Naive thymus-derived CD4-positive, alpha-beta T cell (primary cell): ENCODE measurements at regions not wholly inside any gene's neighbourhood (a gene's known extent, or its start where the extent isn't known, plus 50 kb on each side); places are given as distances from the start of the nearest gene placed in this dataset.

Experiments used
- ATAC-seq: fragments of 150-1000 bp; cut with Tn5 transposase; 2 replicates; pipeline ENCODE4 v1.10.0; 2021; ENCODE audit warnings: mild to moderate bottlenecking, moderate library complexity
- CTCF ChIA-PET: fragments of 350-600 bp; sonication (Branson Sonifier 250); formaldehyde crosslinking; loops from one replicate; lab custom pipeline; 2021; ENCODE audit warnings: antibody characterized with exemption; lab: Charles Lee
- POLR2A ChIA-PET: fragments of 350-600 bp; sonication (Branson Sonifier 250); formaldehyde crosslinking; loops from one replicate; lab custom pipeline; 2021; ENCODE audit warnings: antibody characterized with exemption, inconsistent platforms; lab: Charles Lee
- DNase-seq, 9 donors: peaks; one replicate each; pipeline versions ENCODE4 v3.0.0 to v3.0.0-alpha.2; 2020 to 2022; ENCODE audit warnings: mixed read lengths in 1 of 9
- H3K27ac ChIP-seq: one replicate; pipeline ENCODE4 v1.7.0; 2013; ENCODE audit warnings: mild to moderate bottlenecking, low read depth, low read length, moderate library complexity
- H3K27me3 ChIP-seq, 2 donors: one replicate each; pipeline ENCODE4 v1.7.0; 2013; ENCODE audit warnings: low read length in 2 of 2, mild to moderate bottlenecking in 2 of 2, moderate library complexity in 2 of 2; ENCODE audit not compliant: control insufficient read depth in 2 of 2, insufficient read depth in 2 of 2
- H3K36me3 ChIP-seq, 3 experiments: 1 replicate in 2 of 3; 2 replicates in 1 of 3; pipeline ENCODE4 v1.7.0; 2013; ENCODE audit warnings: low read length in 3 of 3, mild to moderate bottlenecking in 3 of 3, moderate library complexity in 1 of 3; ENCODE audit not compliant: insufficient read depth in 3 of 3, control insufficient read depth in 2 of 3
- H3K4me1 ChIP-seq, 2 donors: one replicate each; pipeline ENCODE4 v1.7.0; 2013; ENCODE audit warnings: low read length in 2 of 2, mild to moderate bottlenecking in 2 of 2, moderate library complexity in 1 of 2; ENCODE audit not compliant: control insufficient read depth in 2 of 2, insufficient read depth in 2 of 2
- H3K4me3 ChIP-seq: 2 replicates; pipeline ENCODE4 v1.7.0; 2013; ENCODE audit warnings: mild to moderate bottlenecking, low read length
- H3K9me3 ChIP-seq, 3 experiments: 1 replicate in 2 of 3; 2 replicates in 1 of 3; pipeline ENCODE4 v1.7.0; 2013; ENCODE audit warnings: low read length in 3 of 3; ENCODE audit not compliant: control insufficient read depth in 2 of 3
- H3K27ac Mint-ChIP-seq, 9 donors: one replicate each; pipeline ENCODE4 v1.8.0; 2020 to 2022; ENCODE audit warnings: mixed read lengths in 9 of 9, mild to moderate bottlenecking in 8 of 9, moderate library complexity in 5 of 9, inconsistent platforms in 2 of 9
- H3K27me3 Mint-ChIP-seq, 5 donors: one replicate each; pipeline ENCODE4 v1.8.0; 2021 to 2022; ENCODE audit warnings: mixed read lengths in 5 of 5, mild to moderate bottlenecking in 1 of 5
- H3K36me3 Mint-ChIP-seq, 5 donors: one replicate each; pipeline ENCODE4 v1.8.0; 2020 to 2022; ENCODE audit warnings: mixed read lengths in 5 of 5, mild to moderate bottlenecking in 3 of 5, inconsistent platforms in 1 of 5
- H3K4me1 Mint-ChIP-seq, 7 donors: one replicate each; pipeline ENCODE4 v1.8.0; 2020 to 2022; ENCODE audit warnings: mixed read lengths in 7 of 7, mild to moderate bottlenecking in 3 of 7, inconsistent platforms in 1 of 7
- H3K4me3 Mint-ChIP-seq, 10 donors: one replicate each; pipeline ENCODE4 v1.8.0; 2020 to 2022; ENCODE audit warnings: mild to moderate bottlenecking in 10 of 10, mixed read lengths in 10 of 10, moderate library complexity in 6 of 10, inconsistent platforms in 2 of 10
- H3K9me3 Mint-ChIP-seq, 11 donors: one replicate each; pipeline ENCODE4 v1.8.0; 2020 to 2022; ENCODE audit warnings: mixed read lengths in 11 of 11, mild to moderate bottlenecking in 4 of 11, inconsistent platforms in 1 of 11, moderate library complexity in 1 of 11
- intact Hi-C, 2 donors: fragments of 100-400 bp; cut with micrococcal nuclease; formaldehyde crosslinking; loops; one replicate each; pipeline ENCODE4 v1.15.1; 2023

DNA sequence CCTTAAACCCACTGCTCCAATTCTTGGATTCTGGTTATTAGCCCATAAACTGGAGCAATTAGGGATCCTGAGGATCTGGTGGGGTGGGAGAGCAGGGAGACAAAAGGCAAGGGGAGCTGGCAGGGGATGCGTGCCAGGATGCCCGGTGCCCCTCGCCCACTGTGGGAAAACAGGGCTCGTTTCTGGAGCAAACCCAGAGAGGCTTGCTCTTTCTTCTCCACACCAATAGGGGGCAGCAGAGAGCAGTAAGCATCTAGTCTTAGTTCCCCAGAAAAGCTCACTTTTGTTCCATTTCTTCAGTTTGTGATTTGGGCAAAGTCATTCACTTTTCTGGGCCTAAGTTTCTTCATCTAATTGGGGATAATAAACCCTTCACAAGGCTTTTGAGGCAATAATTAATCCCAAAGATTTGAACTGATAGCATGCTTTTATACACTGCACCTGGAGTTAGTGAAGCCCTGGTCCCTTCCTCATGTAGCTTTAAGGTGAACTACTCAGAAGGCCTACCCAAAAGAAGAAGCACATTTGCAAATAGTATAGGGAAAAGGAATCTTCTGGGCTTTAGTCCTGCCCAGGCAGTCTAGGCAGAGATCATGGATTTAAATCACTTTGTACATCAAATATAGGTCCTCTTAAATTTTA is 160.6 kb upstream of the USP24 start:
- Mint-ChIP-seq H3K9me3 (no peaks in the 10 kb centered on the region), H3K4me1 (peaks cover 1 to 14% (median 11%) of the 10 kb centered on the region in 7 donors), H3K27me3 (peaks cover 0 to 6% (median 0%) of the 10 kb centered on the region in 5 donors), H3K27ac (no peak overlapping the region), H3K4me3 (no peak overlapping the region), H3K36me3 (no peaks in the 10 kb centered on the region)
- CTCF ChIA-PET = interaction anchor here (1.0 kb wide), 1 partner anchor 63 kb away, joined by 4 read pairs; no protein-coding TSS in a partner anchor
- H3K36me3 ChIP-seq = no peaks in the 10 kb centered on the region
- no peaks in the 10 kb centered on the region for H3K9me3 ChIP-seq
- intact Hi-C loops = loop anchor here in 1 of 2 donors (10.0 kb wide), 1 partner anchor 1329 kb away; no protein-coding TSS in a partner anchor
- no peaks in the 10 kb centered on the region for H3K4me1 ChIP-seq
- H3K27me3 ChIP-seq = no peaks in the 10 kb centered on the region
- POLR2A ChIA-PET = no interaction called here
- peak in 5 of 9 donors; percentile 3 to 31 (median 20) for DNase-seq
- H3K4me3 ChIP-seq = no peak overlapping the region
- peak; percentile 46 for ATAC-seq
- H3K27ac ChIP-seq = no peak overlapping the region

DNA sequence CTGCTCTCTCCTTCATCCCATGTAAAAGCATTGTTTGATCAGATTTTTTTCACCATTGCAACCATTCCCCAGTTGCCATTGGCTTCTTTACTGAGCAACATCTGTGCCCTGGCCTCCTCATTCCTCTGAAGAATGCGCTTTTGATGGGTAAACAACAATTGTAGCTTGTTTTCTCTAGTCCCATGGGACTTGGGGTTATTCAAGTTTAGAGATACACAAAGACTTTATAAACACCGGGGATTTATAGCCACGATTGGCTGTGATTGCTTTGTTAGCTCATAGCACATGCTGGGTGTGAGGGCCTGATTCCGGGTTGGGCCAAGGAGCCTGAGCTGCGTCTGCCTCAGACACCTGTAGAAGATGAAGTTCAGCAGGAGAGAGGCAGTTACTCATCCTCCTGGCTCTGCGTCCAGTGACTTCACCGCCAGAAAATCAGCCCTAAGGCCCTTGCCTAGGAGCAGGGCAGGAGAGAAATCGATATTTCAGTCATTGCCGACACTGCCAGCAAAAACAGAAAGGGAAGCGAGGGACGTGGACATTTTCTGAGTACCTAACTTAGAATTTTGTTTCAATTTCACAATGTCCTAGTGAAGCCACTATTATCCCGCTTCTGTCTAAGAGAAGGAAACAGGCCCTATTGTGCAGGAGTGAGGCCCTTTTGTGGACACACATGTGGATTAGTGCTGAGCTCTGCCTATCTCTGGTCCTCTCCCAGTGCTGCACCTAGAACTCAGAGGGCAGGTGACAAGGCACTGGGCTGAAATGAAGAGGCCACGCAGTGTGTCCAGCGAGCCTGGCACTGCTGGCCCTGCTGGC is 159.8 kb upstream of the USP24 start:
- Mint-ChIP-seq H3K4me1 (peaks cover 1 to 14% (median 11%) of the 10 kb centered on the region in 7 donors), H3K4me3 (no peak overlapping the region), H3K36me3 (no peaks in the 10 kb centered on the region), H3K9me3 (peaks cover 0 to 3% (median 0%) of the 10 kb centered on the region in 11 donors), H3K27ac (no peak overlapping the region), H3K27me3 (peaks cover 0 to 11% (median 5%) of the 10 kb centered on the region in 5 donors)
- no peaks in the 10 kb centered on the region for H3K9me3 ChIP-seq
- no peak for ATAC-seq
- ChIA-PET CTCF (interaction anchor here (1.0 kb wide), 1 partner anchor 63 kb away, joined by 4 read pairs; no protein-coding TSS in a partner anchor), POLR2A (no interaction called here)
- H3K4me3 ChIP-seq = no peak overlapping the region
- H3K27me3 ChIP-seq = no peaks in the 10 kb centered on the region
- DNase-seq = no peak
- no peak overlapping the region for H3K27ac ChIP-seq
- intact Hi-C loops = loop anchor here in 1 of 2 donors (10.0 kb wide), 1 partner anchor 1330 kb away; no protein-coding TSS in a partner anchor
- H3K36me3 ChIP-seq = no peaks in the 10 kb centered on the region
- no peaks in the 10 kb centered on the region for H3K4me1 ChIP-seq

DNA sequence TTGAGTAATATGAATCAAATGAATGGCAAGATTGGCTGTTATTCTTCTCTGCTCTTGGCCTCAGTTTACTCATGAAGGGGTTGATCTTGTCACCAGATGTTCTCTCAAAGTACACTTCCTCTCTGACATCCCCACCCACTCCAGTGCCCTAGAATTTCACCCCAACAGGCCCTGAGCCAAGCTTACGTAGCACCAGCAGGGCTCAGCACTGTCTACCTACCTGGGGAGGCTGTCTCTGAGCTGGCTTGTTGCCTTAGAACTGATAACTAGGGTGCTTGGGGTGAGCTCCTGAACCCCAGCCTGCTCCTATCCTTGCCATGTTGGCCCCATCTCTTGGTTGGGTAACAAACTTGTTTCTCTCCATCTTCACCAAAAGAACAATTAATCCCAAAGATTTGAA is 159.1 kb upstream of the USP24 start:
- Histone ChIP-seq H3K9me3 (no peaks in the 10 kb centered on the region), H3K36me3 (no peaks in the 10 kb centered on the region), H3K4me1 (no peaks in the 10 kb centered on the region), H3K27ac (no peak overlapping the region), H3K27me3 (no peaks in the 10 kb centered on the region), H3K4me3 (no peak overlapping the region)
- ChIA-PET POLR2A (no interaction called here), CTCF (interaction anchor here (1.6 kb wide), 1 partner anchor 8 kb away, joined by 5 read pairs; no protein-coding TSS in a partner anchor)
- Mint-ChIP-seq H3K9me3 (peaks cover 0 to 7% (median 3%) of the 10 kb centered on the region in 11 donors), H3K4me1 (peaks cover under 1 to 10% (median 8%) of the 10 kb centered on the region in 7 donors), H3K27ac (no peak overlapping the region), H3K4me3 (no peak overlapping the region), H3K27me3 (peaks cover 0 to 19% (median 12%) of the 10 kb centered on the region in 5 donors), H3K36me3 (no peaks in the 10 kb centered on the region)
- ATAC-seq = no peak
- no peak for DNase-seq
- intact Hi-C loops = loop anchor here in 1 of 2 donors (10.0 kb wide), 1 partner anchor 1331 kb away; no protein-coding TSS in a partner anchor

GRCh38 chr1:55369474-55369873 is 154.3 kb upstream of the USP24 start:
- Mint-ChIP-seq H3K27ac (no peak overlapping the region), H3K27me3 (peaks cover 3 to 19% (median 12%) of the 10 kb centered on the region in 5 donors), H3K4me1 (no peaks in the 10 kb centered on the region), H3K9me3 (peaks cover 0 to 23% (median 4%) of the 10 kb centered on the region in 11 donors), H3K4me3 (no peak overlapping the region), H3K36me3 (peaks cover 0 to 3% (median 0%) of the 10 kb centered on the region in 5 donors)
- Histone ChIP-seq H3K4me3 (no peak overlapping the region), H3K4me1 (no peaks in the 10 kb centered on the region), H3K27me3 (no peaks in the 10 kb centered on the region), H3K27ac (no peak overlapping the region), H3K9me3 (peaks cover 0 to 4% (median 0%) of the 10 kb centered on the region in 3 experiments), H3K36me3 (no peaks in the 10 kb centered on the region)
- ChIA-PET CTCF (no interaction called here), POLR2A (no interaction called here)
- intact Hi-C loops = no loop called here
- DNase-seq = no peak
- ATAC-seq = no peak

DNA sequence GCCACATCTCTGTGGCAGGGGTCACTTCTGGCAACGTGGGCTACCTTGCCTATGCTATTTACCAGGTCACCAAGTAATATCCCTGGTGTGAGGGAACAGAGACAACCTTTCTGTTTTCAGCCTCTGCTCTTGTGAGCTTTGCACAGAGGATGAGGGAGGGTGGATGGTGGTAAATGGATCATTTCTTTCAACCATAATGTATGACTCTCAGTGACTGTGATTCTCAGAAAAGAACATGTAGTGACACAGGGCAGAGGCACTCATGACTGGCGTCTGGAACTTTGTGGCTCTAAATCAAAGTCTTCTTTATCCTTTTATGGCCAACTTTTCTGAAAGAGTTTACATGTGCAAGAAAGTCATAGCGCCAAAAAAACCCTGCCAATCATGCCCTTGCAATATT is 153.5 kb upstream of the USP24 start:
- peaks cover 0 to 1% (median 0%) of the 10 kb centered on the region in 7 donors for H3K4me1 Mint-ChIP-seq
- H3K9me3 Mint-ChIP-seq = peaks cover 0 to 23% (median 4%) of the 10 kb centered on the region in 11 donors
- intact Hi-C loops = no loop called here
- H3K27ac Mint-ChIP-seq = no peak overlapping the region
- Histone ChIP-seq H3K27me3 (no peaks in the 10 kb centered on the region), H3K36me3 (no peaks in the 10 kb centered on the region), H3K4me3 (no peak overlapping the region), H3K4me1 (no peaks in the 10 kb centered on the region), H3K9me3 (peaks cover 0 to 4% (median 0%) of the 10 kb centered on the region in 3 experiments), H3K27ac (no peak overlapping the region)
- peaks cover 0 to 3% (median 0%) of the 10 kb centered on the region in 5 donors for H3K36me3 Mint-ChIP-seq
- no peak overlapping the region for H3K4me3 Mint-ChIP-seq
- ChIA-PET POLR2A (no interaction called here), CTCF (no interaction called here)
- peaks cover 3 to 19% (median 13%) of the 10 kb centered on the region in 5 donors for H3K27me3 Mint-ChIP-seq
- DNase-seq (no peak), ATAC-seq (no peak)

DNA sequence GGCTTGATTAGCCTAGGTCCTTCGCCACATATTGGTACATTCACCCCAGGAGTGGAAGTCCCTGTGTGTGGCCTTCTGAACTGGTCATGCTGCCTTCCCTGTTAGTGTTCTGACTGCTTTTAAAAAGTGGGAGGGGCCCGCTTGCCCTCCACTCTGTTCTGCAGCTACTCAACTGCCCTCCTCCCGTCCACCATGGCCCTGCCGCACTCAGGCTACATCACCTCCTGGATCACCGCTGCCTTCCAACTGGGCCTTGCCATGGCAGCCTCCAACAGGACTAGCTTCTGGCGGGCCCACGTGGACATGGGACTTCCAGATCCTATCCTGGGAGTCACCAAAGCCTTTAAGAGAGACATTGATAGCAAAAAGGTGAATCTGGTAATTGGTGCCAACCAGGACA is 152.1 kb upstream of the USP24 start:
- H3K4me3 Mint-ChIP-seq = no peak overlapping the region
- H3K27me3 Mint-ChIP-seq = peaks cover 3 to 19% (median 13%) of the 10 kb centered on the region in 5 donors
- Histone ChIP-seq H3K36me3 (no peaks in the 10 kb centered on the region), H3K9me3 (peaks cover 0 to 4% (median 0%) of the 10 kb centered on the region in 3 experiments), H3K4me1 (no peaks in the 10 kb centered on the region), H3K27ac (no peak overlapping the region), H3K27me3 (no peaks in the 10 kb centered on the region), H3K4me3 (no peak overlapping the region)
- ATAC-seq (no peak), DNase-seq (no peak)
- ChIA-PET CTCF (no interaction called here), POLR2A (no interaction called here)
- peaks cover 0 to 3% (median 0%) of the 10 kb centered on the region in 5 donors for H3K36me3 Mint-ChIP-seq
- H3K27ac Mint-ChIP-seq = no peak overlapping the region
- H3K4me1 Mint-ChIP-seq = peaks cover 0 to 13% (median 0%) of the 10 kb centered on the region in 7 donors
- intact Hi-C loops = no loop called here
- H3K9me3 Mint-ChIP-seq = peaks cover 0 to 23% (median 4%) of the 10 kb centered on the region in 11 donors
